ENCODE measurements at regions not wholly inside any gene's neighbourhood (a gene's known extent, or its start where the extent isn't known, plus 50 kb on each side); places are given as distances from the start of the nearest gene placed in this dataset.

DNA sequence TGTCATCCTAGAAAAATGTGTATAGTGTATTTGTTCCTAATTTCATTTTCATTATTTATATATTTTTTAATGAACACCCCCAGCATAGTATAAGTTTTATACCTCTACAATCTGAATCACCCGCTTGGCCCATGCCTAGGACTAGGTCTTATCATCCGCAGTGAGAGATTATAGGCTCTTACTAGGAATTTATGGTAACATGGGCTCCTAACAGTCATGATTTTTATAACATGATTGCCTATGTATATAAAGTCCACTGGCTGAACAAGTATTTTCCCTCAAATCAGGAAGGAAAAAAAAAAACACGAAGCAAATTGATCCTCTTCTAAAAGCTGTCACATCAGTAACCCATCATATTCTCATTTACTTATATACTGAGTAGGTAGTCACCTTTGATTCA is 666.1 kb upstream of the NRXN1 start:
- H3K4me3 ChIP-seq (ENCODE audit: low read depth, low read length) = no peak overlapping the region
- TF ChIP-seq, protein P1, sequence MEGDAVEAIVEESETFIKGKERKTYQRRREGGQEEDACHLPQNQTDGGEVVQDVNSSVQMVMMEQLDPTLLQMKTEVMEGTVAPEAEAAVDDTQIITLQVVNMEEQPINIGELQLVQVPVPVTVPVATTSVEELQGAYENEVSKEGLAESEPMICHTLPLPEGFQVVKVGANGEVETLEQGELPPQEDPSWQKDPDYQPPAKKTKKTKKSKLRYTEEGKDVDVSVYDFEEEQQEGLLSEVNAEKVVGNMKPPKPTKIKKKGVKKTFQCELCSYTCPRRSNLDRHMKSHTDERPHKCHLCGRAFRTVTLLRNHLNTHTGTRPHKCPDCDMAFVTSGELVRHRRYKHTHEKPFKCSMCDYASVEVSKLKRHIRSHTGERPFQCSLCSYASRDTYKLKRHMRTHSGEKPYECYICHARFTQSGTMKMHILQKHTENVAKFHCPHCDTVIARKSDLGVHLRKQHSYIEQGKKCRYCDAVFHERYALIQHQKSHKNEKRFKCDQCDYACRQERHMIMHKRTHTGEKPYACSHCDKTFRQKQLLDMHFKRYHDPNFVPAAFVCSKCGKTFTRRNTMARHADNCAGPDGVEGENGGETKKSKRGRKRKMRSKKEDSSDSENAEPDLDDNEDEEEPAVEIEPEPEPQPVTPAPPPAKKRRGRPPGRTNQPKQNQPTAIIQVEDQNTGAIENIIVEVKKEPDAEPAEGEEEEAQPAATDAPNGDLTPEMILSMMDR (IDR thresholded peaks at IDR 0.05; ENCODE audit: low read depth, low read length) = no peak
- no peak for DNase-seq (ENCODE audit: low read depth, low spot score)
- in situ Hi-C loops (cut with HindIII; ENCODE audit: low sequenced_read_pairs) = no loop called here

DNA sequence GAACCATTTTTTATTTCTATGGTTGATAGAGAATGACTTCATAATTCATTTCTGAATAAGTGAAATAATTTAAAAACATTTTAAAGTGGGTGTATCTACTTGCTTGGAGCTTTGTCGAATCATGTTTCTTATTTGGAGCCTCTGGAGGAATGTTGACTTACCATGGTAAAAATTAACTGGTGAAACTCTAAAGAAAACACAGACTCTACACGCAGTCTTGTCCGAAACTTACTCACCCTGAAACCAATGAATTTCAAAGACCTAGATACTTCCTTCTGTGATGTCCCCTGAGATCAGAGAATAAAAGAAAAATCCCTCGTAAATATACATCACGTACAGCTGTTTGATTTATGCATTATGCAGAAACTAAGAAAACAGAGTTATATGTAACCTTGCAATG is 665.2 kb upstream of the NRXN1 start:
- DNase-seq (ENCODE audit: low read depth, low spot score) = no peak
- in situ Hi-C loops (cut with HindIII; ENCODE audit: low sequenced_read_pairs) = no loop called here
- TF ChIP-seq, protein P1 (IDR thresholded peaks at IDR 0.05; ENCODE audit: low read depth, low read length) = no peak
- H3K4me3 ChIP-seq (ENCODE audit: low read depth, low read length) = no peak overlapping the region

DNA sequence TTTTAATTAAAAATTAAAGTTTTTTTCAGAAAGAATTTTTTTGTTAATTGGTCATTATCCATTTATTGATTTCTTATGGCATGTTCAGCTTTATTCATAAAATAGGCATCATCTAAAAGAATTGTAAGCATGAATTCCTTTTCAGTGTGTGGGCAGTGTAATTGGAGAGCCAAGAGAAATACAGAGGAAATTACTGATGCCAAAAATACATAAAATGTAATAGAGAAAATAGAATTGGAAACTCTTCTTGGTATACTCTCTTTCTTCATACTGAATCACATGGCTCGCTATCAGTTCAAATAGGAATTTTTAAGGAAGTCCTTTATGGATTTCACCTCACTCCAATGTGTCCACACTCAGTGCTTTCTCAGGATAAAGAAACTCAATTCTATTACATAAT is 663.6 kb upstream of the NRXN1 start:
- no peak overlapping the region for H3K4me3 ChIP-seq (ENCODE audit: low read depth, low read length)
- DNase-seq (ENCODE audit: low read depth, low spot score) = peak; percentile 29
- in situ Hi-C loops (cut with HindIII; ENCODE audit: low sequenced_read_pairs) = no loop called here
- TF ChIP-seq, protein P1 (IDR thresholded peaks at IDR 0.05; ENCODE audit: low read depth, low read length) = no peak

DNA sequence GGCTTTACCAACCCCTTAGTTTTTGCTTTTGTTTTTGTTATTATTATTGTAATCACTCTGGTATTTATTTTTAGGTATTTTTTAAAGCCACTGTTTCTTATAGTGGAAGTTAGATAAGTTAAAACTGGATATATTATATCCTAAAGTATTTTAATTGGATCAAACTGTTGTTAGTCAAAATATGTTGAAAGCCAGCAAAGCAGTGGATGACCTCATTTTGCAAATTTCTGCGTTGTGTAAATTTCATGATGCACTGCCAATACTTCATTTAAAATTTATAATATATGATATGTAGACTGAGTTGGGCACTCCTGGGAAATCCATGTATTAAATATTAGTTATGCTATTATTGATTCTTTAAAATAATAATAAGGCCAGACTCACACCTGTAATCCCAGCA is 661.7 kb upstream of the NRXN1 start:
- H3K4me3 ChIP-seq (ENCODE audit: low read depth, low read length) = no peak overlapping the region
- no peak for DNase-seq (ENCODE audit: low read depth, low spot score)
- TF ChIP-seq, protein P1 (IDR thresholded peaks at IDR 0.05; ENCODE audit: low read depth, low read length) = no peak
- in situ Hi-C loops (cut with HindIII; ENCODE audit: low sequenced_read_pairs) = no loop called here

DNA sequence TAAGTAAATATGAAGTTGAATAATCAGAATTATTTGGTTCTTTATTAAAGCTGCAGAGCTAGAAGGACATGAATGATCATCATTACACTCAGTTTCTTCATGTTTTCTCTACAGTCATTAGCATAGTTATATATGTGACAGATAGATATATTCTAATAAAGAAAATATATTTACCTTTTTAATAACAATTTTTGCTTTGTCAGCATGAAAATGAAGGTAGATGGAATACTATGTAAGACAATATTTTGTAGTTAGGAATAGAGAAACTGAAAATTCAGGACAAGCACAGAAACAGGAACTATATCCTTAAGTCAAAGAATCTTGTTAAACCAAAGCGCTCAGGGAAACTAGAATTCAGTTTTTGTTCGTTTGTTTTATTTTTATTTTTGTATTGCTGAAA is 649.9 kb upstream of the NRXN1 start:
- in situ Hi-C loops (cut with HindIII; ENCODE audit: low sequenced_read_pairs) = no loop called here
- TF ChIP-seq, protein P1 (IDR thresholded peaks at IDR 0.05; ENCODE audit: low read depth, low read length) = no peak
- no peak overlapping the region for H3K4me3 ChIP-seq (ENCODE audit: low read depth, low read length)
- no peak for DNase-seq (ENCODE audit: low read depth, low spot score)

DNA sequence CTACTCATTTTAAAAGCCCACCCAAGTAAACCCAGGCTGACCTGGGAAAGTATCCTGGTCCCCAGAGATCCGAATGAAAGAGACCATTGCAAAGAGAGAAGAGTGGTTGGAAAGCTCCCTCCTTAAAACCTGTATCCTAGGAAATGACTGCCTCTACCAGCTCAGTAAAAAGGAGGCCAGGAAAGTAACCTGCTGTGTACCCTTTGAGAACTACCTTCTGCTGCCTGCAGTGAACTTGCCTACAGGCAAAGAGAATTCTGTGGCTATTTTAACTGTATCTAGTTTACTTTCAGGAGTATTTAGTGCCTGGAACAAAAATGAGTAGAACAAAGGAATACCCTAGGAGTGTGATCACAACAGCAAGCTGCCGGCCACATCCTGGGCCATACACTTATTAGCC is 641.7 kb upstream of the NRXN1 start:
- TF ChIP-seq, protein P1 (IDR thresholded peaks at IDR 0.05; ENCODE audit: low read depth, low read length) = no peak
- no peak overlapping the region for H3K4me3 ChIP-seq (ENCODE audit: low read depth, low read length)
- in situ Hi-C loops (cut with HindIII; ENCODE audit: low sequenced_read_pairs) = no loop called here
- DNase-seq (ENCODE audit: low read depth, low spot score) = no peak

DNA sequence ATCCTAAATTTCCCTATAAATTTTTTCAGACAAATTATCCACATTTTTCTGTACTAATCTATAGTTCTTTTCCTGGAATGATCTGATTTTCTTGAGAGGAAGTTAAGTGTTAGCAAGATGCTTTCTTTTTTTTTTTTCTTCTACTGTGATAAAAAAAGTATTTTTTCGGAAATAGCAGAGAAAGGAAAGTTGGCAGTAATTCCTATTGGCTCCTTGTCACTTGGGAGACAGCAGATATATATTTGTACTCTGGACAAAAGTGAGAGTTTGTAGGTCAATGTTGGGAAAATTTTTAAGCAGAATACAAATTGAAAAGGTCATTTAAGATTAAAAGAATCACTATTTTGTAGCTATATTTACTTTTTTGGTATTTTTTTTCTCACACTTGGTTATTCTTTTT is 635.7 kb upstream of the NRXN1 start:
- in situ Hi-C loops (cut with HindIII; ENCODE audit: low sequenced_read_pairs) = no loop called here
- no peak for DNase-seq (ENCODE audit: low read depth, low spot score)
- TF ChIP-seq, protein P1 (IDR thresholded peaks at IDR 0.05; ENCODE audit: low read depth, low read length) = no peak
- no peak overlapping the region for H3K4me3 ChIP-seq (ENCODE audit: low read depth, low read length)
